ENCODE measurements at regions not wholly inside any gene's neighbourhood (a gene's known extent, or its start where the extent isn't known, plus 50 kb on each side); places are given as distances from the start of the nearest gene placed in this dataset.

- CTCF ChIA-PET: interaction anchor here (1.3 kb wide), 1 partner anchor 8 kb away, joined by 4 read pairs; no protein-coding TSS in a partner anchor
- no peaks in the 10 kb centered on the region for H3K4me1 ChIP-seq (ENCODE audit: control insufficient read depth, extremely low read depth, insufficient read depth, low read length)
- no peak overlapping the region for H2AFZ ChIP-seq (ENCODE audit: low read depth, low read length)
- H3K36me3 ChIP-seq (ENCODE audit: control insufficient read depth in 2 of 2, extremely low read depth in 1 of 2, insufficient read depth in 2 of 2, low read length in 2 of 2): no peaks in the 10 kb centered on the region
- no peaks in the 10 kb centered on the region for H4K20me1 ChIP-seq (replicated peaks; ENCODE audit: control insufficient read depth, extremely low read depth, insufficient read depth, low read length)
- no peak for TF ChIP-seq JUN (IDR thresholded peaks at IDR 0.05; ENCODE audit: borderline replicate concordance, insufficient read depth, insufficient read length, low read depth)
- TF ChIP-seq FOS (IDR thresholded peaks at IDR 0.05; ENCODE audit: borderline replicate concordance, insufficient read depth, low read length): no peak
- TF ChIP-seq EZH2 (IDR thresholded peaks at IDR 0.05; ENCODE audit: borderline replicate concordance, low read depth, low read length, severe bottlenecking): no peak
- no peak for TF ChIP-seq CTCF (IDR thresholded peaks at IDR 0.05; ENCODE audit: extremely low read depth in 1 of 2, insufficient read depth in 1 of 2, low read depth in 1 of 2, low read length in 2 of 2)
- no peak for TF ChIP-seq GATA2 (IDR thresholded peaks at IDR 0.05; ENCODE audit: insufficient read depth, insufficient read length, low read depth, low read length)
- TF ChIP-seq POLR2AphosphoS5 (IDR thresholded peaks at IDR 0.05; ENCODE audit: insufficient read depth, low read depth, low read length): no peak
- no peak for TF ChIP-seq MAX (IDR thresholded peaks at IDR 0.05; ENCODE audit: insufficient read depth, insufficient read length)
- TF ChIP-seq MYC (IDR thresholded peaks at IDR 0.05; ENCODE audit: low read depth, low read length): no peak
- TF ChIP-seq POLR2A (IDR thresholded peaks at IDR 0.05; ENCODE audit: low read depth, low read length): no peak
- peaks cover 0 to 1% of the 10 kb centered on the region in 2 experiments for H3K27me3 ChIP-seq (ENCODE audit: control insufficient read depth in 2 of 2, insufficient read depth in 2 of 2, low read length in 2 of 2)
- dilution Hi-C loops (cut with MboI; ENCODE audit: extremely low pct_ligation_motif_present, low sequenced_read_pairs): no loop called here
- H3K27ac ChIP-seq (ENCODE audit: insufficient read depth, low read depth, low read length): no peak overlapping the region
- intact Hi-C loops (cut with micrococcal nuclease): no loop called here
- H3K9me1 ChIP-seq (replicated peaks; ENCODE audit: control insufficient read depth, extremely low read depth, insufficient read depth, low read length): no peaks in the 10 kb centered on the region
- no peaks in the 10 kb centered on the region for H3K9me3 ChIP-seq (replicated peaks; ENCODE audit: control insufficient read depth, insufficient read depth, low read length)
- H3K4me2 ChIP-seq (ENCODE audit: insufficient read depth, low read length): no peak overlapping the region
- no TSS peak for BruUV-seq (replicated peaks)
- FAIRE-seq: no peak
- DNase-seq (ENCODE audit: low read depth, low spot score): no peak
- H3K79me2 ChIP-seq (ENCODE audit: control insufficient read depth, insufficient read depth, low read length): no peaks in the 10 kb centered on the region
- no peak overlapping the region for H3K4me3 ChIP-seq (replicated peaks in 1 of 3; ENCODE audit: insufficient read depth in 1 of 3, low read depth in 1 of 3, low read length in 3 of 3)
- POLR2A ChIA-PET: no interaction called here
- no peak overlapping the region for H3K9ac ChIP-seq (replicated peaks; ENCODE audit: extremely low read depth, insufficient read depth, low read length)
These were observed 56.3 kb upstream of the CYP2C8 start for GRCh38 chr10:95125582-95125981.

Measured in endothelial cell of umbilical vein (primary cell).